IMR-90 (cell line): ENCODE measurements at regions not wholly inside any gene's neighbourhood (a gene's known extent, or its start where the extent isn't known, plus 50 kb on each side); places are given as distances from the start of the nearest gene placed in this dataset.
"Not testable (repeated sequence)": the region's sequence is repeated elsewhere in the genome, so short reads cannot be mapped to it uniquely, and the experiment has no call there.

Source experiments
- BHLHE40 ChIP-seq: fragments of 150-350 bp; IDR thresholded peaks from 2 replicates; pipeline ENCODE4 v1.6.1; 2016; ENCODE audit warnings: mild to moderate bottlenecking, low read depth, low read length
- CEBPB ChIP-seq: IDR thresholded peaks from 2 replicates; pipeline ENCODE4 v1.6.1; 2012; ENCODE audit warnings: low read depth, low read length, improper control_type of control experiment
- ELK1 ChIP-seq: fragments of 150-350 bp; IDR thresholded peaks from 2 replicates; pipeline ENCODE4 v1.6.1; 2016; ENCODE audit warnings: low read depth, mild to moderate bottlenecking, low read length, moderate library complexity, borderline replicate concordance
- FOS ChIP-seq: fragments of 150-350 bp; IDR thresholded peaks from 2 replicates; pipeline ENCODE4 v1.6.1; 2016; ENCODE audit warnings: low read depth, low read length
- MAFK ChIP-seq: IDR thresholded peaks from 2 replicates; pipeline ENCODE4 v1.6.1; 2012; ENCODE audit warnings: low read depth, low read length, improper control_type of control experiment
- POLR2A ChIP-seq: IDR thresholded peaks from 2 replicates; pipeline ENCODE4 v1.6.1; 2012; ENCODE audit warnings: mild to moderate bottlenecking, low read depth, low read length
- RFX5 ChIP-seq: IDR thresholded peaks from 2 replicates; pipeline ENCODE4 v1.8.0; 2012; ENCODE audit warnings: low read depth, mild to moderate bottlenecking, low read length, moderate library complexity
- SMC3 ChIP-seq: fragments of 150-350 bp; IDR thresholded peaks from 2 replicates; pipeline ENCODE4 v1.6.1; 2016; ENCODE audit warnings: low read depth, mild to moderate bottlenecking, antibody characterized with exemption, low read length, moderate library complexity
- TF ChIP-seq, protein P1 (sequence below): conservative IDR thresholded peaks from 2 replicates; pipeline ENCODE4 v1.5.1; 2012; ENCODE audit warnings: mild to moderate bottlenecking, low read depth, low read length, improper control_type of control experiment
- TF ChIP-seq, protein P2 (sequence below): fragments of 150-350 bp; IDR thresholded peaks from 2 replicates; pipeline ENCODE4 v1.6.1; 2017; ENCODE audit warnings: mild to moderate bottlenecking, antibody characterized with exemption, low read length, low read depth

- not testable (repeated sequence) for TF ChIP-seq MAFK, SMC3, ELK1, CEBPB, FOS, BHLHE40, POLR2A, RFX5
- TF ChIP-seq, protein P1, sequence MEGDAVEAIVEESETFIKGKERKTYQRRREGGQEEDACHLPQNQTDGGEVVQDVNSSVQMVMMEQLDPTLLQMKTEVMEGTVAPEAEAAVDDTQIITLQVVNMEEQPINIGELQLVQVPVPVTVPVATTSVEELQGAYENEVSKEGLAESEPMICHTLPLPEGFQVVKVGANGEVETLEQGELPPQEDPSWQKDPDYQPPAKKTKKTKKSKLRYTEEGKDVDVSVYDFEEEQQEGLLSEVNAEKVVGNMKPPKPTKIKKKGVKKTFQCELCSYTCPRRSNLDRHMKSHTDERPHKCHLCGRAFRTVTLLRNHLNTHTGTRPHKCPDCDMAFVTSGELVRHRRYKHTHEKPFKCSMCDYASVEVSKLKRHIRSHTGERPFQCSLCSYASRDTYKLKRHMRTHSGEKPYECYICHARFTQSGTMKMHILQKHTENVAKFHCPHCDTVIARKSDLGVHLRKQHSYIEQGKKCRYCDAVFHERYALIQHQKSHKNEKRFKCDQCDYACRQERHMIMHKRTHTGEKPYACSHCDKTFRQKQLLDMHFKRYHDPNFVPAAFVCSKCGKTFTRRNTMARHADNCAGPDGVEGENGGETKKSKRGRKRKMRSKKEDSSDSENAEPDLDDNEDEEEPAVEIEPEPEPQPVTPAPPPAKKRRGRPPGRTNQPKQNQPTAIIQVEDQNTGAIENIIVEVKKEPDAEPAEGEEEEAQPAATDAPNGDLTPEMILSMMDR: not testable (repeated sequence)
- TF ChIP-seq, protein P2, sequence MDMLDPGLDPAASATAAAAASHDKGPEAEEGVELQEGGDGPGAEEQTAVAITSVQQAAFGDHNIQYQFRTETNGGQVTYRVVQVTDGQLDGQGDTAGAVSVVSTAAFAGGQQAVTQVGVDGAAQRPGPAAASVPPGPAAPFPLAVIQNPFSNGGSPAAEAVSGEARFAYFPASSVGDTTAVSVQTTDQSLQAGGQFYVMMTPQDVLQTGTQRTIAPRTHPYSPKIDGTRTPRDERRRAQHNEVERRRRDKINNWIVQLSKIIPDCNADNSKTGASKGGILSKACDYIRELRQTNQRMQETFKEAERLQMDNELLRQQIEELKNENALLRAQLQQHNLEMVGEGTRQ: not testable (repeated sequence)
Measured at GRCh38 chr2:8254214-8254613, 427.6 kb upstream of the ID2 start.
